ENCODE measurements at regions not wholly inside any gene's neighbourhood (a gene's known extent, or its start where the extent isn't known, plus 50 kb on each side); places are given as distances from the start of the nearest gene placed in this dataset.

DNA sequence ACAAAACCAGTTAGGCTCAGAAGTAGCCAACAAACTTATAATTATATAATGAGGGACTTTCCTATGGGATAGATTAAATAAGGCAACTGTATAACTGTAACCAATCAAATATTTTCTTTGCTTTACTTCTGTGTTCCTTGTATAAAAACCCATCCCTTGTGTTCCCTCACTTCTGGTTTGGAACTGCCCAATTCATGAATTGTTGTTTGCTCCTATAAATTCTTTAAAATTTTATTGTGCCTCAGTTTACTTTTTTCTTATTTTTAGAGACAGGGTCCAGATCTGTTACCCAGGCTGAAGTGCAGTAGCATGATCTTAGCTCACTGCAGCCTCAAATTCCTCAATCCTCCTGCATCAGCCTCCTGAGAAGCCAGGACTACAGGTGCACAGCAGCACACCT lies 155.7 kb downstream of the SMAD6 start:
- no peak overlapping the region for H3K4me3 ChIP-seq (ENCODE audit: low read depth, low read length, poor library complexity, severe bottlenecking)
- TF ChIP-seq, protein P1, sequence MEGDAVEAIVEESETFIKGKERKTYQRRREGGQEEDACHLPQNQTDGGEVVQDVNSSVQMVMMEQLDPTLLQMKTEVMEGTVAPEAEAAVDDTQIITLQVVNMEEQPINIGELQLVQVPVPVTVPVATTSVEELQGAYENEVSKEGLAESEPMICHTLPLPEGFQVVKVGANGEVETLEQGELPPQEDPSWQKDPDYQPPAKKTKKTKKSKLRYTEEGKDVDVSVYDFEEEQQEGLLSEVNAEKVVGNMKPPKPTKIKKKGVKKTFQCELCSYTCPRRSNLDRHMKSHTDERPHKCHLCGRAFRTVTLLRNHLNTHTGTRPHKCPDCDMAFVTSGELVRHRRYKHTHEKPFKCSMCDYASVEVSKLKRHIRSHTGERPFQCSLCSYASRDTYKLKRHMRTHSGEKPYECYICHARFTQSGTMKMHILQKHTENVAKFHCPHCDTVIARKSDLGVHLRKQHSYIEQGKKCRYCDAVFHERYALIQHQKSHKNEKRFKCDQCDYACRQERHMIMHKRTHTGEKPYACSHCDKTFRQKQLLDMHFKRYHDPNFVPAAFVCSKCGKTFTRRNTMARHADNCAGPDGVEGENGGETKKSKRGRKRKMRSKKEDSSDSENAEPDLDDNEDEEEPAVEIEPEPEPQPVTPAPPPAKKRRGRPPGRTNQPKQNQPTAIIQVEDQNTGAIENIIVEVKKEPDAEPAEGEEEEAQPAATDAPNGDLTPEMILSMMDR (IDR thresholded peaks at IDR 0.05; ENCODE audit: low read length): no peak
- no peak for TF ChIP-seq EZH2 (IDR thresholded peaks at IDR 0.05; ENCODE audit: borderline replicate concordance, low read length)
- H3K9me2 ChIP-seq (ENCODE audit: low read depth, low read length): no peaks in the 10 kb centered on the region
- peaks cover 2% of the 10 kb centered on the region; the same call in 1 of the 2 replicates for H3K27me3 ChIP-seq (ENCODE audit: insufficient read depth, low read length)
- H3K27ac ChIP-seq (ENCODE audit: low read depth, low read length, poor library complexity, severe bottlenecking): no peak overlapping the region
- H3K9ac ChIP-seq (ENCODE audit: low read length): no peak overlapping the region
- no peaks in the 10 kb centered on the region for H4K20me1 ChIP-seq (ENCODE audit: insufficient read depth, low read length)
- no peaks in the 10 kb centered on the region for H3K9me3 ChIP-seq (ENCODE audit: low read length)
- no peaks in the 10 kb centered on the region for H3K79me2 ChIP-seq (ENCODE audit: insufficient read depth, low read length)
- H3K4me2 ChIP-seq (ENCODE audit: low read length): no peak overlapping the region
- no peaks in the 10 kb centered on the region for H3F3A ChIP-seq (ENCODE audit: insufficient read depth, low read length)
- H3K4me1 ChIP-seq (ENCODE audit: insufficient read depth, low read length, severe bottlenecking): no peaks in the 10 kb centered on the region
- no peaks in the 10 kb centered on the region for H3K36me3 ChIP-seq (ENCODE audit: insufficient read depth, low read length)
- no peak overlapping the region for H2AFZ ChIP-seq (ENCODE audit: low read length)

DNA sequence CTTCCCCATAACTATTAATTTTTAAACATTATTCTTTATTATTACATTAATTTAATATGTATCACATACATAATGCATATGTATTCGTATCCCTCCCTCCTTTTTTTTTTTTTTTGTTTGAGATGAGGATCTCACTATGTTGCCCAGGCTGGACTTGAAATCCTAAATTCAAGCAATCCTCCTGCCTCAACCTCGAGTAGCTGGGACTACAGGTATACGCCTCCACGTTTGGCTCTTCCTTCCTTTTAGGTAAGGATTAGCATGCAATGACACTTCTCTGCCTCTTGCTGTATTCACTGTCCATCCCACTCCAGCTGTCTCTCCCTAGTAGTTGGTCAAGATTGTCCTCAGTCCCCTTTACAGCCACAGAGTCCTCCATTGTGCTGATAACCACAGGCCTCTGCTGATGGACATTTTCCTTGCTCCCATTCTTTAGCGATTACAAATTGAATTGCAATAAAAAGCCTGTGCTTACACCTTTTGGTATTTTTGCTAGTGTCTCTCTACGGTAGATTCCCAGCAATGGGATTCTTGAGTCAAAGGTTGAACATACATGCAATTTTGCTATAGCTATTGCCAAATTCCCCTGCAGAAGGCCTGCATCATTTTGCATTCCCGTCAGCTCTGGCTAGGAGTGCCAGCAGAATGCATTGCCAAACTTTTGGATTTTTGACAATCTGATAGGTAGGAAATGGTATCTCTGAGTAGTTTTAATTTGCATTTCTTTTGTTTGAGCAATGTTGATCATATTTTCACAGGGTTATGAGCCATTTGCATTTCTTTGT lies 156.6 kb downstream of the SMAD6 start:
- H3K27me3 ChIP-seq (ENCODE audit: insufficient read depth, low read length): peaks cover 2% of the 10 kb centered on the region; the same call in 1 of the 2 replicates
- H3K36me3 ChIP-seq (ENCODE audit: insufficient read depth, low read length): no peaks in the 10 kb centered on the region
- no peak overlapping the region for H3K27ac ChIP-seq (ENCODE audit: low read depth, low read length, poor library complexity, severe bottlenecking)
- H3K79me2 ChIP-seq (ENCODE audit: insufficient read depth, low read length): no peaks in the 10 kb centered on the region
- H3K4me1 ChIP-seq (ENCODE audit: insufficient read depth, low read length, severe bottlenecking): no peaks in the 10 kb centered on the region
- H3K9ac ChIP-seq (ENCODE audit: low read length): no peak overlapping the region
- no peaks in the 10 kb centered on the region for H3K9me3 ChIP-seq (ENCODE audit: low read length)
- no peak for TF ChIP-seq EZH2 (IDR thresholded peaks at IDR 0.05; ENCODE audit: borderline replicate concordance, low read length)
- TF ChIP-seq, protein P1 (IDR thresholded peaks at IDR 0.05; ENCODE audit: low read length): no peak
- H3K9me2 ChIP-seq (ENCODE audit: low read depth, low read length): no peaks in the 10 kb centered on the region
- H4K20me1 ChIP-seq (ENCODE audit: insufficient read depth, low read length): no peaks in the 10 kb centered on the region
- no peak overlapping the region for H3K4me2 ChIP-seq (ENCODE audit: low read length)
- H3K4me3 ChIP-seq (ENCODE audit: low read depth, low read length, poor library complexity, severe bottlenecking): no peak overlapping the region
- H2AFZ ChIP-seq (ENCODE audit: low read length): no peak overlapping the region
- H3F3A ChIP-seq (ENCODE audit: insufficient read depth, low read length): no peaks in the 10 kb centered on the region

DNA sequence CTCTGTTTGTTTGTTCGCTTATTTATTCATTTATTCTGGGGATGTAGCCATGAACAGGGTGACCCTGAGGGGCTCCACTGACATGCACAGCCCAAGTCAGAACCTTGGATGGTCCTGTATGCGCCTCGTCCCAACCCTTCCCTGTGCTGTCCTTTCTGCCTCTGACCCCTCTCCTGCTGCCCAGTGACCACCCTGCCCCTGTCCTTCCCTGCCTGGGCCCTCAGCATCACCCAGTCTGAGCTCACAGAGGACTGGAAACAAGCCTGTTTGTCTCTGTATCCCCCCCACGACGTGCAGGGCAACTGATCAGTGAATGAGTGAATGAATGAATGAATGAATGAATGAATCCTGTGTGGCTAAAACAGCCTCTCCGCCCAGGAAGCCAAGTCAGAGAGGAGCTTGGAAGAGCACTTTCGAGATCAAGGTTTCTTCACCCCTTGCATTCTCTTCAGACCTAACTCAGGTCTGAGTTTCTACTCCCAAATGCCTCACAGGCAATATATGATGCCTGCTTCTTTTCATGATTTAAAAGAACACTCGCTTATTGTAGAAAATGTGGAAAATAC lies 157.7 kb downstream of the SMAD6 start:
- H3K9ac ChIP-seq (ENCODE audit: low read length): no peak overlapping the region
- H3K27me3 ChIP-seq (ENCODE audit: insufficient read depth, low read length): peaks cover 2% of the 10 kb centered on the region; the same call in 1 of the 2 replicates
- H3K4me2 ChIP-seq (ENCODE audit: low read length): no peak overlapping the region
- no peaks in the 10 kb centered on the region for H3K4me1 ChIP-seq (ENCODE audit: insufficient read depth, low read length, severe bottlenecking)
- no peaks in the 10 kb centered on the region for H3K9me3 ChIP-seq (ENCODE audit: low read length)
- H2AFZ ChIP-seq (ENCODE audit: low read length): no peak overlapping the region
- no peak for TF ChIP-seq EZH2 (IDR thresholded peaks at IDR 0.05; ENCODE audit: borderline replicate concordance, low read length)
- TF ChIP-seq, protein P1 (IDR thresholded peaks at IDR 0.05; ENCODE audit: low read length): no peak
- no peaks in the 10 kb centered on the region for H3F3A ChIP-seq (ENCODE audit: insufficient read depth, low read length)
- H3K9me2 ChIP-seq (ENCODE audit: low read depth, low read length): no peaks in the 10 kb centered on the region
- H3K4me3 ChIP-seq (ENCODE audit: low read depth, low read length, poor library complexity, severe bottlenecking): no peak overlapping the region
- H4K20me1 ChIP-seq (ENCODE audit: insufficient read depth, low read length): no peaks in the 10 kb centered on the region
- no peaks in the 10 kb centered on the region for H3K36me3 ChIP-seq (ENCODE audit: insufficient read depth, low read length)
- no peaks in the 10 kb centered on the region for H3K79me2 ChIP-seq (ENCODE audit: insufficient read depth, low read length)
- no peak overlapping the region for H3K27ac ChIP-seq (ENCODE audit: low read depth, low read length, poor library complexity, severe bottlenecking)
